ENCODE measurements at regions not wholly inside any gene's neighbourhood (a gene's known extent, or its start where the extent isn't known, plus 50 kb on each side); places are given as distances from the start of the nearest gene placed in this dataset.

DNA sequence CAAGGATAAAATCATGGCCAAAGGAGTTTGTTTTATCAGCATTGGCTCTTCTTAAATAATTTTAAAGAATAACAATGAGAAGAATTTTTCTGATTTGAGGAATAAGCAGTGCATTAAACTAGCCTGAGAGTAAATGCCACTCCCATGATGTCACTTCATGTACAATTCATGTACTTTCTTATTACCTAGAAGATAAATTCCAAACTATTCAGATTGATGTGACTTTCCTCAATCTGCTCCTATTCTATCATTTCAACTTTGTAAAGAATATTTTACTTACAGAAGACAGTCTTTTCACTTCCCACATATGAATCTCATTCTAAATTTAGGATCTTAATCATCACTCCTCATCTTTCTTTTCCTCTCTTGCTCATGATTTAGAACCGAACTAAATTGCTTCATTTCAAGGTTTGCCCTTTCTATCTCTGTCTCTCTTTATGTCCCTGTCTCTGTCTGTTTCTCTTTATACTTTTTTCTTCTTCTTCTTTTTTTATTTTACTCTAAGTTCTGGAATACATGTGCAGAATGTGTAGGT lies 1142.0 kb upstream of the PIK3C3 start:
- TF ChIP-seq, protein P1, sequence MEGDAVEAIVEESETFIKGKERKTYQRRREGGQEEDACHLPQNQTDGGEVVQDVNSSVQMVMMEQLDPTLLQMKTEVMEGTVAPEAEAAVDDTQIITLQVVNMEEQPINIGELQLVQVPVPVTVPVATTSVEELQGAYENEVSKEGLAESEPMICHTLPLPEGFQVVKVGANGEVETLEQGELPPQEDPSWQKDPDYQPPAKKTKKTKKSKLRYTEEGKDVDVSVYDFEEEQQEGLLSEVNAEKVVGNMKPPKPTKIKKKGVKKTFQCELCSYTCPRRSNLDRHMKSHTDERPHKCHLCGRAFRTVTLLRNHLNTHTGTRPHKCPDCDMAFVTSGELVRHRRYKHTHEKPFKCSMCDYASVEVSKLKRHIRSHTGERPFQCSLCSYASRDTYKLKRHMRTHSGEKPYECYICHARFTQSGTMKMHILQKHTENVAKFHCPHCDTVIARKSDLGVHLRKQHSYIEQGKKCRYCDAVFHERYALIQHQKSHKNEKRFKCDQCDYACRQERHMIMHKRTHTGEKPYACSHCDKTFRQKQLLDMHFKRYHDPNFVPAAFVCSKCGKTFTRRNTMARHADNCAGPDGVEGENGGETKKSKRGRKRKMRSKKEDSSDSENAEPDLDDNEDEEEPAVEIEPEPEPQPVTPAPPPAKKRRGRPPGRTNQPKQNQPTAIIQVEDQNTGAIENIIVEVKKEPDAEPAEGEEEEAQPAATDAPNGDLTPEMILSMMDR (IDR thresholded peaks at IDR 0.05; ENCODE audit: insufficient read depth, low read depth, low read length) = no peak
- no peak for TF ChIP-seq EZH2 (IDR thresholded peaks at IDR 0.05; ENCODE audit: insufficient read depth, low read length)
